ENCODE measurements at regions not wholly inside any gene's neighbourhood (a gene's known extent, or its start where the extent isn't known, plus 50 kb on each side); places are given as distances from the start of the nearest gene placed in this dataset.

- DNase-seq (ENCODE audit: low spot score): no peak
- no peak for ATAC-seq
- no peak overlapping the region for H3K27ac Mint-ChIP-seq
- no peak overlapping the region for H3K4me3 Mint-ChIP-seq
- H3K27me3 Mint-ChIP-seq: peaks cover 33 to 40% of the 10 kb centered on the region in 2 donors
- no peaks in the 10 kb centered on the region for H3K9me3 Mint-ChIP-seq
- H3K36me3 Mint-ChIP-seq: no peaks in the 10 kb centered on the region
- no peaks in the 10 kb centered on the region for H3K4me1 Mint-ChIP-seq (ENCODE audit: low read depth in 2 of 2)
These were observed 92.8 kb upstream of the PALS2 start for GRCh38 chr7:24480501-24480900.

DNA sequence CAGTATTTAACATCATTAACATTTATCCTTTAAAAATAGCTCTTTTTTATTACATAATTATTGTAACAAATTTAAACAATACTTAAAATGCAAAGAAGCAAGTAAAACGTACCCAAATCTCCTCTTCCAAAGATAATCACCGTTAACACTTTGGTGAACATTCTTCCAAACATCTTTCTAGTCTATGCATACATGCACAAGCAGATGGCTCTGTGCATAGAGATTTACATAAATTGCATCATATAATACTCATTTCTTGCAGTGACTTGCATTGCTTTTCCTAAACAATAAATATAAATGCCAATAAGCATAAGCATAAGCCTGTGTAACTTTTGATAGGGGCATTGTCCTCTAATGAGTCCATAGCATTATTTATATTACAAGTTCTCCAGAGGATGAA lies 89.4 kb upstream of the PALS2 start:
- Mint-ChIP-seq H3K9me3 (no peaks in the 10 kb centered on the region), H3K4me1 (ENCODE audit: low read depth in 2 of 2) (no peaks in the 10 kb centered on the region)
- ATAC-seq: no peak

DNA sequence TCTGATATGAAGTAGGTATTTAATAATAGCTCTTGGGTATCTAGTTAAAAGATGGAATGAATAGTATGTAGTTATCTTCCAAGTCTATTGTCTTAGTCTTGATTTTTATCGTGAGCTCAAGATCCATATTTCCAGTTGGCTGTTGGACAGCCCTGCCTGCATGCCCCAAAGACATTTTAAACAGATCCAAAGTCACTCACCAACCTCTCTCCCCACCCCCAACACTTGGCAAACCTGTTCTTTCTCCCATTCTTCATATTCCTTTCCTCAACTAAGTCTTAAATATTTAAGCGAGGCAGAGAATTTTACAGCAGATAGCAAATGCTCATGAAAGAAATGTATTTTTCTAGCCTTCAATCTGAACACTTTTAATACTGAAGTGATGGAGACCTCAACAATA lies 80.7 kb upstream of the PALS2 start:
- no peak overlapping the region for H3K4me3 Mint-ChIP-seq

More for the DNA sequence above, 89.4 kb upstream of the PALS2 start:
- no peak overlapping the region for H3K4me3 Mint-ChIP-seq
- no peak overlapping the region for H3K27ac Mint-ChIP-seq
- H3K36me3 Mint-ChIP-seq: no peaks in the 10 kb centered on the region
- no peak for DNase-seq (ENCODE audit: low spot score)
- H3K27me3 Mint-ChIP-seq: peaks cover 42 to 49% of the 10 kb centered on the region in 2 donors

GRCh38 chr7:24494832-24495231 lies 78.4 kb upstream of the PALS2 start:
- Mint-ChIP-seq H3K36me3 (no peaks in the 10 kb centered on the region), H3K27me3 (peaks cover 16 to 31% of the 10 kb centered on the region in 2 donors), H3K27ac (no peak overlapping the region), H3K9me3 (no peaks in the 10 kb centered on the region), H3K4me1 (ENCODE audit: low read depth in 2 of 2) (no peaks in the 10 kb centered on the region), H3K4me3 (no peak overlapping the region)
- ATAC-seq (no peak), DNase-seq (ENCODE audit: low spot score) (no peak)

More for the DNA sequence above, 80.7 kb upstream of the PALS2 start:
- H3K36me3 Mint-ChIP-seq: no peaks in the 10 kb centered on the region
- DNase-seq (ENCODE audit: low spot score): no peak
- ATAC-seq: no peak
- H3K27ac Mint-ChIP-seq: no peak overlapping the region
- no peaks in the 10 kb centered on the region for H3K4me1 Mint-ChIP-seq (ENCODE audit: low read depth in 2 of 2)
- peaks cover 16 to 38% of the 10 kb centered on the region in 2 donors for H3K27me3 Mint-ChIP-seq
- no peaks in the 10 kb centered on the region for H3K9me3 Mint-ChIP-seq

DNA sequence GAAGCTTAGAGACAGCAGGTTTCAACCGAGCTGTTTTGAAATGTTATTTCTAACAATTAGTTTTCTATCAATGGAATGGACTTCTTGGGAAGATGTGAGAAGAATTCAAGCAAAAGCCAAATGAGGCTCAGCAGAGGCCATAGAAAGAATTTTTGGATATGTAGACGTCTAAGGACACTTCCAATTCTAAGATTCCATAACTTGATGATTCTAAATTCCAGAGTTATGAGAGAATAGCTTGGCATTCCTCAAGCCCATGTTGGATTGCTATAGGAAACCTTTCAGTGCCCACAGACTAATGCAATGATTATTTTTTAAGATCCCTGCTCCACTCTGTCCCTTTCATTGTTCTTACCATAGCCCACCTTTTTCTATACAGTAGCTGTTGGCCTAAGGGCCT lies 77.2 kb upstream of the PALS2 start:
- Mint-ChIP-seq H3K4me1 (ENCODE audit: low read depth in 2 of 2) (no peaks in the 10 kb centered on the region), H3K36me3 (no peaks in the 10 kb centered on the region)
- no peak for ATAC-seq

GRCh38 chr7:24498439-24498838 lies 74.8 kb upstream of the PALS2 start:
- peaks cover 3 to 5% of the 10 kb centered on the region in 2 donors for H3K27me3 Mint-ChIP-seq
- no peak overlapping the region for H3K27ac Mint-ChIP-seq
- no peaks in the 10 kb centered on the region for H3K9me3 Mint-ChIP-seq

More for the DNA sequence above, 77.2 kb upstream of the PALS2 start:
- no peak for DNase-seq (ENCODE audit: low spot score)
- Mint-ChIP-seq H3K27ac (no peak overlapping the region), H3K27me3 (peaks cover 11 to 20% of the 10 kb centered on the region in 2 donors), H3K4me3 (no peak overlapping the region), H3K9me3 (no peaks in the 10 kb centered on the region)

GRCh38 chr7:24499871-24500270 lies 73.4 kb upstream of the PALS2 start:
- ATAC-seq (no peak), DNase-seq (ENCODE audit: low spot score) (no peak)
- Mint-ChIP-seq H3K27me3 (peaks cover 0 to 3% of the 10 kb centered on the region in 2 donors), H3K36me3 (no peaks in the 10 kb centered on the region), H3K27ac (no peak overlapping the region), H3K9me3 (no peaks in the 10 kb centered on the region), H3K4me1 (ENCODE audit: low read depth in 2 of 2) (no peaks in the 10 kb centered on the region), H3K4me3 (no peak overlapping the region)

More at GRCh38 chr7:24498439-24498838, 74.8 kb upstream of the PALS2 start:
- Mint-ChIP-seq H3K4me1 (ENCODE audit: low read depth in 2 of 2) (no peaks in the 10 kb centered on the region), H3K4me3 (no peak overlapping the region), H3K36me3 (no peaks in the 10 kb centered on the region)
- DNase-seq (ENCODE audit: low spot score) (no peak), ATAC-seq (no peak)

DNA sequence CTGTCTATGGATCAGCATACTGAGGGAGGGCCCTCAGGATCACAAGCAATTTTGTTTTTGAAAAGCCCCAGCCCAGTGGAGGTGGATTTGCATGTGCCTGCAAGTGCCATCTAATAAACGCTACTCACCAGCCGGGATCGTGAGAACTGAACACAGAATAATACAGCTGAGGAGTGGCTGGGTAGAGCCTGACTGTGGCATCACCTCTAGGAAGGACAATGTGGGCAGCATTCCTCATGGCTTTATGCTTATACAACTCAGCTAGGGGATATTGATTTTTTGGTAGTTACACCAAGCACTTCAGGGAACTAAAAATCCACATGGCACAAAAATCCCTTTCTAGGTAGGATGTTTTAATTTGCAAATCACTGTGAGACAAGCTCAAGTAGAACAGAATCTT lies 72.7 kb upstream of the PALS2 start:
- H3K27me3 Mint-ChIP-seq: peaks cover 0 to 3% of the 10 kb centered on the region in 2 donors
- no peak overlapping the region for H3K4me3 Mint-ChIP-seq
- H3K36me3 Mint-ChIP-seq: no peaks in the 10 kb centered on the region
- ATAC-seq: no peak
- DNase-seq (ENCODE audit: low spot score): no peak
- H3K27ac Mint-ChIP-seq: no peak overlapping the region
- no peaks in the 10 kb centered on the region for H3K9me3 Mint-ChIP-seq
- no peaks in the 10 kb centered on the region for H3K4me1 Mint-ChIP-seq (ENCODE audit: low read depth in 2 of 2)

DNA sequence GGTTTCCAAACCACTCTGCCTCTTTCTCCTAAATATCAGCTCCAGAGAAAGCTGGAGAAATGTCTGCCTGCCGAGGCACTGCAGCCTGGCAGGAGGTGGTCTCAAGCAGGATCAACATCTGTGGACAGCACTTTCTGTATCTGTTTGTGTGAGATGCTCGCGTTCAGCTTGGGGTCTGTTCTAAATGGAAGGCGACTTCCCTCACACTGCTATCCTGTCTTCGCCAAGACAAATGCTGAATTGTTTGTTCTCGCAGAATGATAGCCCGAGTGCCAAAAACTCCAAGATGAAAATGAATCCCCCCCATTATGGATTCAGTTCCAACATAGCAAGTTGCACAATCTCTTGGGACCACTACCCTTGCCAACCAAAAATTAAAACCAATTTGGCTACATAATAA lies 72.2 kb upstream of the PALS2 start:
- Mint-ChIP-seq H3K27me3 (peaks cover 0 to 3% of the 10 kb centered on the region in 2 donors), H3K4me1 (ENCODE audit: low read depth in 2 of 2) (peaks cover 0 to 2% of the 10 kb centered on the region in 2 donors), H3K27ac (no peak overlapping the region), H3K9me3 (no peaks in the 10 kb centered on the region), H3K36me3 (no peaks in the 10 kb centered on the region), H3K4me3 (no peak overlapping the region)
- no peak for ATAC-seq
- no peak for DNase-seq (ENCODE audit: low spot score)

DNA sequence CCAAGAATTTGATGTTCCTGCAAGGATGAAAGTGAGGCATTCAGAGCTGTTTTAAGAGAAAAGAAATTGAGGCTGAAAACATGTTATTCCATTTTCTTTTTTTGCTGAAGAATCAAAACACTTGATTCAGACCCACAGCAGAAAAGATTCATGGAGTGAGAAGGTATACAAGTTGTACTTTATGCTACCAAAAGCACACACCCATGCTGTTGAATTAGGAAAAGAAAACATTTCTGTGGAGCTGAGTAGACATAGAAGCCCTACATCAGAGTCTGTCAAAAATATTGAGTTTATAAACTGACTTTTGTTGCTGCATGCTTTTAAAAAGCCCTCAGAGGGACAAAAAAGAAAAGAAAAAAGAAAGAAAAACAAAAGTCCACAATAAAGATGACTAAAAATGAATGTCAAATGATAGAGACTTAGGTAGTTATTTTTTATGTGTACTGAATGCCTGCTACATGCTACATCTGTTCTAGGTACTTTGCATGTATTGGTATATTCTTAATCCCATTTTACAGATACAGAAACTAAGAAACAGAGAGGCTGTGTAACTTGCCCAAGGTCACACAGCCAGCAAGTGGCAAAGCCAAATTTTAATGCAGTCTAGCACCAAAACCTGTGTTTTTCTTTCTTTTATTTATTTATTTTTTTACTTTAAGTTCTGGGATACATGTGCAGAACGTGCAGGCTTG lies 71.7 kb upstream of the PALS2 start:
- Mint-ChIP-seq H3K4me1 (ENCODE audit: low read depth in 2 of 2) (peaks cover 0 to 2% of the 10 kb centered on the region in 2 donors), H3K27ac (no peak overlapping the region), H3K9me3 (no peaks in the 10 kb centered on the region), H3K27me3 (peaks cover 0 to 3% of the 10 kb centered on the region in 2 donors), H3K4me3 (no peak overlapping the region), H3K36me3 (no peaks in the 10 kb centered on the region)
- ATAC-seq: no peak
- DNase-seq (ENCODE audit: low spot score): no peak

GRCh38 chr7:24502135-24502488 lies 71.1 kb upstream of the PALS2 start:
- no peak for ATAC-seq

GRCh38 chr7:24503506-24503905 lies 69.7 kb upstream of the PALS2 start:
- Mint-ChIP-seq H3K4me1 (ENCODE audit: low read depth in 2 of 2) (peaks cover 0 to 2% of the 10 kb centered on the region in 2 donors), H3K27ac (no peak overlapping the region)
- no peak for ATAC-seq

More at GRCh38 chr7:24502135-24502488, 71.1 kb upstream of the PALS2 start:
- no peaks in the 10 kb centered on the region for H3K9me3 Mint-ChIP-seq
- H3K4me1 Mint-ChIP-seq (ENCODE audit: low read depth in 2 of 2): peaks cover 0 to 2% of the 10 kb centered on the region in 2 donors
- H3K27ac Mint-ChIP-seq: no peak overlapping the region
- no peaks in the 10 kb centered on the region for H3K36me3 Mint-ChIP-seq
- DNase-seq (ENCODE audit: low spot score): no peak
- H3K4me3 Mint-ChIP-seq: no peak overlapping the region
- peaks cover 0 to 3% of the 10 kb centered on the region in 2 donors for H3K27me3 Mint-ChIP-seq

GRCh38 chr7:24504040-24504439 lies 69.2 kb upstream of the PALS2 start:
- ATAC-seq (no peak), DNase-seq (ENCODE audit: low spot score) (no peak)
- Mint-ChIP-seq H3K27me3 (peaks cover 0 to 2% of the 10 kb centered on the region in 2 donors), H3K4me3 (no peak overlapping the region), H3K9me3 (no peaks in the 10 kb centered on the region), H3K4me1 (ENCODE audit: low read depth in 2 of 2) (peaks cover 0 to 2% of the 10 kb centered on the region in 2 donors), H3K27ac (no peak overlapping the region), H3K36me3 (no peaks in the 10 kb centered on the region)

More at GRCh38 chr7:24503506-24503905, 69.7 kb upstream of the PALS2 start:
- H3K36me3 Mint-ChIP-seq: no peaks in the 10 kb centered on the region
- no peak for DNase-seq (ENCODE audit: low spot score)
- H3K27me3 Mint-ChIP-seq: peaks cover 0 to 3% of the 10 kb centered on the region in 2 donors
- H3K4me3 Mint-ChIP-seq: no peak overlapping the region
- no peaks in the 10 kb centered on the region for H3K9me3 Mint-ChIP-seq

DNA sequence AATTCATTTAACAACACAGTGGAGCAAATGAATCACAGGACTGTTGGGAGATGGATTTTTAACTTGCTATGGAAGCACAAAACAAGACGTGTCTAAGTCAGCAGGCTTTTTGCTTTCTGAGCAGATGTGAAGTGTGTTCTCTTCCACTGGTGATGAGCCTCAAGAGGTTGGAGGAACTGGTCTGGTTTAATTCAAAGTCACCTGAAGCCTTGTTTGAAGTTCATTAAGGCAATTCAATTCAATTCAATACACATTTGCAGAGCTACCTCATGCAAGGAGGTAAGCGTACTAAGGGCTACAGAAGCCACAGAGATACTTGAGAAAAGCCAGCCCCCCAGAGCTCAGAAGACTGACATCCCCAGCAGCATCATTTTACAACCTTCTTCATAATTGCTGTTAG lies 68.4 kb upstream of the PALS2 start:
- H3K27ac Mint-ChIP-seq: no peak overlapping the region
- H3K36me3 Mint-ChIP-seq: no peaks in the 10 kb centered on the region
- no peak overlapping the region for H3K4me3 Mint-ChIP-seq
- DNase-seq (ENCODE audit: low spot score) (no peak), ATAC-seq (no peak)
- no peaks in the 10 kb centered on the region for H3K9me3 Mint-ChIP-seq
- peaks cover 0 to 2% of the 10 kb centered on the region in 2 donors for H3K4me1 Mint-ChIP-seq (ENCODE audit: low read depth in 2 of 2)
- H3K27me3 Mint-ChIP-seq: peaks cover 0 to 2% of the 10 kb centered on the region in 2 donors

DNA sequence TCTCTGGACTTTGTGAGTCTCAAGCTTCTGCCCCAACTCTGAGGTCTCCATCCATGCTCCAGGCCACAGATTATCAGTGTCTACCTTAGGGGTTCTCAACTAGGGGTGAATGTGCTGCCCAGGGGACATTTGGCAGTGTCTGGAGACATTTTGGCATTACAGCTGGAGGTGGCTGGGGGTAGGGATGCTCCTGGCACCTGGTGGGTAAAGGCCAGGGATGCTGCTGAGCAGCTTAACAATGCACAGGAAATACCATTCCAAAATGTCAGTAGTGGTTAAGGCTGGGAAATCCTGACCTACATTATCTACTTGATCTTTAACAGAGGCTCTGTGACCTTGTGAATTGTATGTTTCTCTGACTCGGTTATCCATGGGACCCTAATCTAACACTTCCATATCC lies 67.3 kb upstream of the PALS2 start:
- Mint-ChIP-seq H3K4me3 (no peak overlapping the region), H3K27me3 (peaks cover 0 to 2% of the 10 kb centered on the region in 2 donors), H3K9me3 (no peaks in the 10 kb centered on the region), H3K4me1 (ENCODE audit: low read depth in 2 of 2) (peaks cover 0 to 2% of the 10 kb centered on the region in 2 donors), H3K36me3 (no peaks in the 10 kb centered on the region), H3K27ac (no peak overlapping the region)
- no peak for ATAC-seq
- DNase-seq (ENCODE audit: low spot score): no peak
